ENCODE measurements at regions not wholly inside any gene's neighbourhood (a gene's known extent, or its start where the extent isn't known, plus 50 kb on each side); places are given as distances from the start of the nearest gene placed in this dataset.
"Not testable (repeated sequence)": the region's sequence is repeated elsewhere in the genome, so short reads cannot be mapped to it uniquely, and the experiment has no call there.

DNA sequence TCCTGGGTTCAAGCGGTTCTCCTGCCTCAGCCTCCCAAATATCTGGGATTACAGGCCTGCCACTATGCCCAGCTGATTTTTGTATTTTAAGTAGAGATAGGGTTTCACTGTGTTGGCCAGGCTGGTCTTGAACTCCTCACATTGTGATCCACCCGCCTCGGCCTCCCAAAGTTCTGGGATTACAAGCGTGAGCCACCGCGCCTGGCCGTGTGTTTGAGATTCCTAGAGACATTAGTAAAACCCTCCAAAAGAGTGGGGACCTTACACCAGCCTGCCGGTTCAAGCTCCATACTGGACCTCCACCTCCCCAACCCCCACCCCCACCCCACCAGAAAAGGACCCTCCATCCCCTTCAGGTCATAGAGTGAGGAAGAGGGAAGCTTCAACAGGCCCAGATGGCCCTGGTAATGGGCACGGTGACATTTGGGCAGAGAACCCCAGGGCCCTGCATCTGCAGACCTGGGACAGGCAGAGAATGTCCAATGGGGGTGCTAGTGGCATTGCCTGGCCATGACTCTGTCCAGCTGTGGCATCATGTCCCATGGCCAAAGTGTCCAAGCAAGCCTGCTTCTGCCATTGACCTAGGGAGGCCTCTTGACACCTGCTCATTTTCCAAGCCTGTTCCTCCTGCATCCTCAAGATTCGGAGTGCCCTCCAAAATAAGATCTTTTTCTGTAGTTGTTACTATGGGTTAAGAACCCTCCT is 108.9 kb upstream of the KLF13 start:
- no peak for DNase-seq (ENCODE audit: low read depth)

DNA sequence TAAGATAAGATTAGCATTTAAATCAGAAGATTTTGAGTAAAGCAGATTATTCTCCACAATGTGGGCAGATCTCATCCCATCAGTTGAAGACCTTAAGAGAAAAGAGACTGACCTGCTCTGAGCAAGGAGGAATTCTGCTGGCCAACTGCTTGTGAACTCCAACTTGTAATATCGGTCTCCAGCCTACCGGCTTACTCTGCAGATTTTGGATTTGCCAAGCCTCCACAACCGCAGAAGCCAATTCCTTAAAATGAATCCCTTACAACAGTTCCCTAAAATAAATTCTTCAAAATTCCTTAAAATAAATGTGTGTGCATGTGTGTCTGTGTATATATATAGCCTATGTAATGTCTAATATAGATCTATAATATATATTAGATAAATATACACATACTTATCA is 107.4 kb upstream of the KLF13 start:
- no peak for DNase-seq (ENCODE audit: low read depth)

DNA sequence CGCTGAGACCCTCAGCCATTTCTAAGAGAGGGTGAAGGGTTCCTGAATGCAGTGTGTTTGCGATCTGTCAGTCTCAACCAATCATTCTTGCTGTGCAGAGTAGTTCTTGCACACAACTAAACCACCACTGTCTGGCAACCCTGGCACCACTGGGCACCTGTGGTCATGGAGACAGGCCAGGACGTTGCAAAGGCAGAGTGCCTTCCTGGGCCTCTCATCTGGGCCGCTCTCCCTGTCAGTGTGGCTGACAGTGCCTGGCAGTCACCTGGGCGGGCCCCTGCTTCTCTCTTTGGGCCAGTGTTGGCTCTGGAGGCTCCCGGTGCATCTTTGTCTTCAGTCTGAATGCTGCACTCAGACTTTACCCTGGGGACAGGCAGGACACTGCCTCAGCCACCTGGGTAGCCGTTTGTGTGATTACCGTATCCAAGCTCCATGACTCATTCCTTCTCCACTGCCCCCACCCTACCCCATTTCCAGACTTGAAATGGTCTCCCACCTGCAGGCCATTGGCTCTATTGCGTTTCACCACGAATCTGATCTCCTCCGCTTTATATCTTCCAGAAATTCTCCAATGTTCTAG is 104.6 kb upstream of the KLF13 start:
- DNase-seq (ENCODE audit: low read depth), result no peak

DNA sequence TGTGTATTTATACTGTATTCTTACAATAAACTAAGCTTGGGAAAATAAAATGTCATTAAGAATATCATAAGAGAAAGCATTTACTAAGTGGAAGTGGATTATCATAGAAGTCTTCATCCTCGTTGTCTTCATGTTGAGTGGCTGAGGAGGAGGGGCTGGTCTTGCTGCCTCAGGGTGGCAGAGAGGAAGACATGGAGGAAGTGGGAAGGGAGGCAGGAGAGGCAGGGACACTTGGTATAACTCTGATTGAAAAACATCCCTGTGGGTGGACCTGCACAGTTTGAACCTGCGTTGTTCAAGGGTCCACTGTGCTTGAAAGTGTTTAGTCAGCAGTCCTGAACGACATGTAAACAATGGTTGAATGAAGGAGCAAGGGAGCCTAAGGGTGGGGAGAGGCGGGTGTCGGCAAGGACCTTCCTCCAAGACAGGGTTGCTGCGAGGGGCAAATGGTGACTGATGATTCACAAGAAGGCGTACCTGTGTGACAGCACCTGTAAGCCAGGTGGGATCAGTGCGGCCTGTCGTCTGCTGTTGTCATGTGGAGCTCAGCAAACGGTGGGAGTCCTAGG is 103.8 kb upstream of the KLF13 start:
- no peak for DNase-seq (ENCODE audit: low read depth)

DNA sequence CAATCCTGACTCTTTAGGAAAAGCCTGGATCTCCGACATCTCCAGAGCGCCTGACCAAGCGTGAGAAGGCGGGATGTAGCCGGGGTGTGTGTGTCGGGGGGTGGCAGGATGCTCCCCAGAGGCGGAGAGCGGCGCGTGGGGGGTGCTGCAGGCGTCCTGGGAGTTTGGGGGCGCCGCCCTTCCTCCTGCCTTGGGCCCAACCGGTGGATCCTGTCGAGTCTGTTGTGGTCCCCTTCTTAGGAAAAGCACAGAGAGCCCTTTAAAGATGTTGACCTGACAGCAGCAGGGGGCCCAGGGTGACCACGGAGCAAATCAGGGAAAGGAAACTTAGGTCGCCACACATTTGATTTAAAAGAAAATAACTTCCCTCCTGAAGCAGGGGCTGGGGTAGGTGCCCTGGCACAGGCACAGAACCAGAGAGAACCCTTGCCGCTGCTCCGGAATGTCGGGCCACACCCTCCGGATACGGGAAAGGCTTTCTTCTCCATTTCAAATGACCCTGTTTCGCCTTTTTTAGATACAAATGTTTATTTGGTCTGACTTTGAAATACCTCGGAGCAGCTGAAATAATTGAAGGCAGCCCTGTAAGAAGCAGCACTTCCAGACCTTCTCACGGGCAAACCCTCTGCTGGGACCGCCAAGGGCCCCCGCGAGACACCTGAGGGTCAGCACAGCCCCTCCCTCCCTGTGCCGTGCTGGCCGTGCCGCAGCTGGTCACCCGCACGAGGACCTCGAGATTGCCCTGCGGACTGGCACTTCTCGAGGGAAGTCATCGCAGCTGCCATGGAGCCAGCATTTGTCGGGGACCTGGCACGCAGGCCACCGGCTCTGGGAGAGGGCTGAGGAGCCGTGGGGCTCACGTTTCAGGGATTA is 102.9 kb upstream of the KLF13 start:
- DNase-seq (ENCODE audit: low read depth), result no peak

DNA sequence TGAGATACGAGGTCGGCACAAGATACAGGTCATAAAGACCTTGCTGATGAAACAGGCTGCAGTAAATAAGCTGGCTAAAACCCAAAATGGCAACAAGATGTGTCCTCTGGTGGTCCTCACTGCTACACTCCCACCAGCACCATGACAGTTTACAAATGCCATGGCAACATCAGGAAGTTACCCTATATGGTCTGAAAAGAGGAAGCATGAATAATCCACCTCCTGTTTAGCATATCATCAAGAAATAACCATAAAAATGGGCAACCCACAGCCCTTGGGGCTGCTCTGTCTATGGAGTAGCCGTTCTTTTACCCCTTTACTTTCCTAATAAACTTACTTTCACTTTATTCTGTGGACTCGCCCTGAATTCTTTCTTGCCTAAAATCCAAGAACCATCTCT is 102.0 kb upstream of the KLF13 start:
- not testable (repeated sequence) for DNase-seq (ENCODE audit: low read depth)

DNA sequence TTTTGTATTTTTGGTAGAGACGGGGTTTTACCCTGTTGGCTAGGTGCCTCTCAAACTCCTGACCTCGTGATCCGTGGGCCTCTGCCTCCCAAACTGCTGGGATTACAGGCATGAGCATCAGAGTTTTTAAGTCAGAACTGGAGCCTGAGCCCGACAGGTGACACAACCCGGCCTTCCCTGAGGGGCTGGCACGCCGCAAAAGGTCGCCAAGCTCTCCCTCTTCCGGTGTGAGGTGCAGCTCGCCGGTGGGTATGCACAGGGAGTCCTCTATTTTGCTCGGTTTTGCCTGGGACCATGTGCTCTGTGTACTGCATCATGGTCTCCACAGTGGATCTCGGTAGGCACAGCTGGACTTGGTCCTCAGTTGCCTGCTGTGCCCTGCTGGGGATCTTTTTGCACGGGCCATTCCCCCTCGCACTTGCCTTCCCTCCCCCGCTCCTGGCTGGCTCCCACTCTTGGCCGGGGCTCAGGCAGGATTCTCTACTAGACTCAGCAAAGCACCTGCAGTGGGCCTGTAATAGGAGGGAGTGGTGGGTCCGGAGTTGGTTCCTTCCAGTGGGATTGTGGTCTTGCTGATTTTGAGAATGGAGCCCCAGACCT is 101.2 kb upstream of the KLF13 start:
- no peak for DNase-seq (ENCODE audit: low read depth)

DNA sequence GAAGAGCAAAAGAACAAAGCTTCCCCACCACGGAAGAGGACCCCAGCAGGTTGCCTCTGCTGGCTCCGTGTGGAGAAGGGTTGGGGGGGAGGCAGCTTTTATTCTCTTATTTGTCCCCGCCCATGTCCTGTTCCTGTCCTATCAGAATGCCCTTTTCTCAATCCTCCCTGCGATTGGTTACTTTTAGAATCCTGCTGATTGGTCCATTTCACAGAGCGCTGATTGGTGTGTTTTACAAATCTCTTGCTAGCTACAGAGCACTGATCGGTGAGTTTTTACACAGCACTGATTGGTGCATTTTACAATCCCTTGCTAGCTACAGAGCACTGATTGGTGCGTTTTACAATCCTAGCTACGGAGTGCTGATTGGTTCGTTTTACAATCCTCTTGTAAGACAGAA is 100.6 kb upstream of the KLF13 start:
- no peak for DNase-seq (ENCODE audit: low read depth)

DNA sequence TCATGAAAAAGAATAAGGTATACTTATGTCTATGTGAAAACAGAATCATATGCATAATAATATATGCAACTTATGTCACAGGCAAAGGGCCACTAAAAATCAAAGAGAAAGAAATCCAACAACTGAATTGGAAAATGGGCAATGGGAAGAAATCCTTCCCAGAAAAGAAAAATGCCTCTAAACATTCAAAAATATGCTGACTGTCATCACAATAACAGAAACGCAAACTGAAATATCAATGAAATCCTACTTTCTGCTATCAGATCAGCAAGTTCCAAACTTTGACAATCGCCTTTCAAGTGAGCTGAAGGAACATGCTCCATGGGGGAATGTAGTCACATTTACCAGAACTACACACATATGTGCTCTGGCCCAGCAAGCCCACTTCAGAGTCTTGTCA is 99.4 kb upstream of the KLF13 start:
- no peak for DNase-seq (ENCODE audit: low read depth)

DNA sequence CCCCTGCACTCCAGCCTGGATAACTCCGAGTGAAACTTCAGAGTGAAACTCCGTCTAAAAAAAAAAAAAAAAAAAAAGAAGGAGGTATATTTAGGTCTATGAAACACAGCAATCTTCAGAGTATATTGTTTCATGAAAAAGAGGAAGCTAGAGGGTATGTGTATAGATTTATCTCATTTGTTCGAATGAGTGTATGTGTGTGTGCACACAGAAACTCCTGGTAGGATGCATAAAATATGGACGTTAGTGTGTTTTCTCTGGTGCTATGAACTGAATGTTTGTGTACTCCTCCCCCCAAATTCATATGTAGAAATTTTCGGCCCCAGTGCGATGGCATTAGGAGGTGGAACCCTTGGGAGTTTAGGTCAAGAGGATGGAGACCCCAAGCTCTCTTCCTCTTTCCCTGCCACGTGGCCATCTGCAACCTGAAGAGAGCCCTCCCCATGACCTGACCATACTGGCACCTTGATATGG is 98.6 kb upstream of the KLF13 start:
- no peak for DNase-seq (ENCODE audit: low read depth)

DNA sequence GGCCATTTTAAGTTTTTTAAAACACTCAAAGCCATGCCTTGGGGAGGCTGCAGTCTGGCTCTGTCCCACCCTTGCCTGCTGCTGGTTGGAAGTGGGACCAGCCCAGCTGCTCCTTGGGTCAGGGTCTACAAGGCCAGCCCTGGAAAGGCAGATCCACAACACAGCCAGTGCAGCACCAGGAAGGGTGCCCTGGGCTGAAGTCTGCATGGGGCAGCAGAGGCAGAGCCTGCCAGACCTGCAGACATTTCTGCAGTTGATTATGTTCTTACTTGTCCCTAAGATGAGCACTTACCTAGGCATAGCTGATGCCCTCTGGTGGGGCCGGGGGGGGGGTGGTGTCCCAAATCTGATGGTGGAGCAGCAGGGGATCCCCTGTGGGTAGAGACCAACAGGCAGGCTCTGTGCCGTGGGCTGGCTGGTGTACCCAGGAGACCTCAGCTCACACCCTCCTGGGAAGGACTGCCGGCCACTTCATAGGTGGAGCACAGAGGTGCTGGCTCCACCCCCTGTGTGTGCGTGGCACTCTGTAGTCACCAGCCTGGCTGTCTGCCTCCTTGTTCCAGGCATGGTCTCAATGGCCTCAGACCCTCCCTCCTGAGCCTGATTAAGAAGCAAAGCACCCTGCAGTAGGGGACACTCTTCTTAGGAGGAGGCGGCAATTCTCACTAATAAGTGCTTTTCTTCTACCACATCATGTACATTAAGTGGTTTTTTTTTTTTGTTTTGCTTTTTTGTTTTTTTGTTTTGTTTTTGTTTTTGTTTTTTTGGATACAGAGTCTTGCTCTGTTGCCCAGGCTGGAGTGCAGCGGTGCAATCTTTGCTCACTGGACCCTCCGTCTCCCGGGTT is 97.4 kb upstream of the KLF13 start:
- no peak for DNase-seq (ENCODE audit: low read depth)

DNA sequence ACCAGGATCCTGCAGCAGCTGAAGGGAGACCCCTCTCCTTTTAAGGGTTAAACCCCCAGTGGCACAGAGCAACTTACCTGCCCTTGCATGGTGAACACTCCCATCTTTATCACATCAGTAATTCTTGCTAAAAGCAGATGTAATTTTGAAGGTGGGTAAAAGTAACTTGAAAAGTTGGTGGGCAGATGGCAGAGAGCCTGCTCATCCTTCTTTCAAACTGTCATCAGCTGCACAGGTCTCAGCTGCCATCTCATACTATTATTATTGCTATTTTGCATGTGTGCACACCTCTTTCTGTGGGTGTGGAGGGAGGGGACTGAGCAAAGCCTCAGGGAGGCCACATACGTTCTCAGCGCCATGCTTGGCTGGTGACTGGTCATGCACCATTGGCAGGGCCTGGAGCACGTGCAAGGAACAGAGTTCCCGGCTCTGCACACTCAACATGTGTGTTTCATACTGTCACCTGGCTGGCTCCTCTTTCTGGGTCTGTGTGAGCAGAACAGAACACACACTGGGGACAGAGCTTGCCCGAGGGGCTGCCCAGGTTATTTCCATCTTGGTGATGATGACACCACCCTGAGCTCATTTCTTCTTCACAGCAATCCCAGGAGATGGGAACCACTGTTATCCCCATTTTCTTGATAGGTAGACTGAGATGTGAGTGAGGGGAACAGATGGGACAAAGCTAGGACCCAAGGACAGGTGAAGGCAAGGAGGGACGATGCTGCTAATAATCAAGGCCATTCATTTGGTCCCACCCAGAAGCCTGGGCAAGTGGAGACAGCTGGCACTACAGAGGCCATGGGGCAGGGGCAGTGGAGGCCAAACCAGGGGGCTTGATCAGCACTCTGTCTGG is 95.8 kb upstream of the KLF13 start:
- no peak for DNase-seq (ENCODE audit: low read depth)

DNA sequence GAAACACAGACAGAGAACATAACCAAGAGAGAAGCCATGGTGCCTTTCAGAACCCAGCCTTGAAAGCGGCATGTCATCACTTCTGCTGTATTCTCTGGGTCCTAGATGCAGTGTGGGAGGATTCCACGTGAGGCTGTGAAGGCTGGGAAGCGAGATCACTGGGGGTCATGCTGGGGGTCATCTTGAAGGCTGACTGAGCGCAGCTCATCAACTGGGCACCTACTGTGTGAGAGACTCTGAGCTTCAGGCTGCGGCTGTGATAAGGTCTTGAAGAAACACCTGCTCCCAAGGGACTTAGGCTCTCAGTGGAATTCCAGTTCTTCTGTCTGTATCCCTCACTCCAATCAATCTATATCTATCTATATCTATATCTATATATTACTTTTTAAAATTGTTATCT is 91.8 kb upstream of the KLF13 start:
- no peak for DNase-seq (ENCODE audit: low read depth)

DNA sequence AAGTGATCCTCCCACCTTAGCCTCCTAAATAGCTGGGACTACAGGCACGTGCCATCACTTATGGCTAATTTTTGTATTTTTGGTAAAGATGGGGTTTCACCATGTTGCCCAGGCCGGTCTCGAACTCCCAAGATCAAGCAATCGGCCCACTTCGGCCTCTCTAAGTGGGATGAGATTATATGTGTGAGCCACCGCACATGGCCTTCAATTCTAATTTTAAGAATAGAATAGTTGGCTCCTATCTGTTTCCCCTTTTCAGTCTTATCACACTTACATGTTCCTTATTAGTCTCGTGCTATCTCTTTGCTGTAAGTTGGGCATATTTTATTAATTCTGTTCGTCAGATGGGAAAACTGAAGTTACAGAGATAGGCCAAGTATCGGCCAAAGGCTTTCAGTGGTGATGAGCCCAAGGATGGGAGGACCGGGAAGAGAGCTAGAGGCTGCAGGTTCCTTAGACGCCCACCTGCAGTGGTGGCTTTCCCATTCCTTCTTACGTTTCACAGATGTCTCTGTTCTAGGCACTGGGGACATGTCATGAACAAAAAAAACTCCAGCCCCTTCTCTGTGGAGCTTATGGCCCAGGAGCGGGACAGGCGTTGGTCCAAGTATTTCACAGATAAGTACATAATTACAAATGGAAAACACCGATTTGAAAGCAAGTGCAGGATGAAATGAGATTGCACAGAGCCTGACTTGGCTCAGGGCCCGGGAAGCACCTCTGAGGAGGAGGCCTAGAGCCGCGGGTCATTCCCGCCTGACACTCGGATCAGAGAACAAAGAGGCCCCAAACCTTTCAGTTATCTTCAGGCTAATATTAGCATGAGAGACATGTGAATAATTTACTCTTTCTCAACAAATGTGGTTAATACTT is 91.1 kb upstream of the KLF13 start:
- no peak for DNase-seq (ENCODE audit: low read depth)

DNA sequence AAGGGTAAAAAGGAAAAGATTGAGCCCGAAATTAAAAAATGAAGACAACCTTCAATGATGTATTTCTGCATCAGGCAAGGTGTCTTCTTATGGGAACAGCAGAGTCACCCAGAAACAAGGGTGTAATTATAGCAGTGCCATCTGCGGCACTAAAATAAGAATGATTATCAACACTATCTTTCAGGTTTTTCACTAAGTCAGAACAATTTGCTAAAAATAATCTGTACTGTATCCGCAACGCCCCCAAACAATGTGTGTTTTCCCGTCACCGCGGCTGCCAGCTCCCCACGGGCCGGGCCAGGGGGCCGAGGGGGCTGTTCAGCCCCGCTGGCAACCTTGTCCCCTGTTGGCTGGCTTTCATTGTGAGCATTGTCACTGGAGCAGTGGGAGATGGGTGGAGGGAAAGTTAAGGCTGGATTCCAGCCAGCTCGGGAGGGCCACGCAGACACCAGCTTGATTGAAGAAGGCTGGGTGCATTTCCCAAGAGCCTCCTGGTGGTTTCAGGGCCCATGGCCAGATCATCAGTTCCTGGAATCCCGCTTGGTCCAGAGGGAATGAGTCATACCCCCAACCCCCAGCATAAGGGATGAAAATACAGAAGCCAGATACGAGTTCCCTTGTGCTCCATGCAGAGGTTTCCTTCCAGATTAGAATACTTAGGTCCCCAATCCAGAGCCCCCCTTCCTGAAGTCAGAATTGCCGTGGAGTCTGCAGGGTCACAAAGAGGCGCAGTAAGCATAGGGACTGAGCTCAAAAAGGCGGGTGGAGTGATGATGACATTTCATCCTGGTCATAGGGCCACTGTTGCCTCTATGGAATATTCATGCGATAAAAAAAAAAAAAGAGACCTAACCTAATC is 90.2 kb upstream of the KLF13 start:
- no peak for DNase-seq (ENCODE audit: low read depth)

DNA sequence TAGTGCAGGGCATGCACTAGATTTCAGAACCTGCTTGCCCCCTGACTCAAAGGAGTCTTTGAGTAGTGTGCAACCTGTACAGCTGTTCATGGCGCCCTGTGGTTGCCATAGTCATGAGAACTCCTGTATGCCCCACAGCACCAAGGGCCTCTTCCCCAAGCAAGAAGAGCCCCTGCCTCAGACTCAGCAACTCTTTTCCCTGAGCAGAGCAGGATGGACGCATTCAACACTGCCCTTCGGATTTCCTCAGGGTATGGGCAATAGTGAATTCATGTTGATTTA is 89.7 kb upstream of the KLF13 start:
- no peak for DNase-seq (ENCODE audit: low read depth)

DNA sequence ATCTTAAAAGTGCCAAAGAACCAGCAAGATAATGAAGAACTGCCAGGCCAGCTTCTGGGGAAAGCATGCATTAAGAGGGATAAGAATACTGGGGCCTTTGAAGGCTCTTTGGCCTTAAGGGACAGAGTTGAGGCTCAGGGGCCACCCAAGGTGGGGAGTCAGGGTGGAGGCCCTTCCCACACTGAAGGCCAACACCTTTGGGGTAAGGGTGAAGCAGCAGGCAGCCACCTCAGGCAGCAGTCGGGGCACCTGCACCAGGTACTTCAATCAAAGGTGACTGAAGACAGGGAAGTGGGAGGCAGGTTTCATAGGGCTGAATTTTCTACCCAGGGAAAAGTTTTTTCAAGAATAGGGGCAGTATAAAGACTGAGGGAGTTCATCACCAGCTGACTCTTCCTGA is 87.7 kb upstream of the KLF13 start:
- no peak for DNase-seq (ENCODE audit: low read depth)

DNA sequence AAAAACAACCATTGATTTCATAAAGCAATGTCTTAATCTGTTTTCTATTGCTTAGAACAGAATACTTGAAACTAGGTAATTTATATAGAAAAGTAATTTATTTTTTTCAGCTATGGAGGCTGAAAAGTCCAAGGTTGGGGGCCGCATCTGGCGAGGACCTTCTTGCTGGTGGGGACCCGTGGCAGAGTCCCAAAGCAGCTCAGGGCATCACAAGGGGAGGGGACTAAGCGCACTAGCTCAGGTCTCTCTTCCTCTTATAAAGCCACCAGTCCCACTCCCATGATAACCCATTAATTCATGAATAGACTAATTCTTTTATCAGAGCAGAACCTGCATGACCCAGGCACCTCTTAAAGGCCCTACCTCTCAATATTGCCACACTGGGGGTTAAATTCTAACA is 87.2 kb upstream of the KLF13 start:
- DNase-seq (ENCODE audit: low read depth), result no peak
